ENCODE measurements at regions not wholly inside any gene's neighbourhood (a gene's known extent, or its start where the extent isn't known, plus 50 kb on each side); places are given as distances from the start of the nearest gene placed in this dataset.

DNA sequence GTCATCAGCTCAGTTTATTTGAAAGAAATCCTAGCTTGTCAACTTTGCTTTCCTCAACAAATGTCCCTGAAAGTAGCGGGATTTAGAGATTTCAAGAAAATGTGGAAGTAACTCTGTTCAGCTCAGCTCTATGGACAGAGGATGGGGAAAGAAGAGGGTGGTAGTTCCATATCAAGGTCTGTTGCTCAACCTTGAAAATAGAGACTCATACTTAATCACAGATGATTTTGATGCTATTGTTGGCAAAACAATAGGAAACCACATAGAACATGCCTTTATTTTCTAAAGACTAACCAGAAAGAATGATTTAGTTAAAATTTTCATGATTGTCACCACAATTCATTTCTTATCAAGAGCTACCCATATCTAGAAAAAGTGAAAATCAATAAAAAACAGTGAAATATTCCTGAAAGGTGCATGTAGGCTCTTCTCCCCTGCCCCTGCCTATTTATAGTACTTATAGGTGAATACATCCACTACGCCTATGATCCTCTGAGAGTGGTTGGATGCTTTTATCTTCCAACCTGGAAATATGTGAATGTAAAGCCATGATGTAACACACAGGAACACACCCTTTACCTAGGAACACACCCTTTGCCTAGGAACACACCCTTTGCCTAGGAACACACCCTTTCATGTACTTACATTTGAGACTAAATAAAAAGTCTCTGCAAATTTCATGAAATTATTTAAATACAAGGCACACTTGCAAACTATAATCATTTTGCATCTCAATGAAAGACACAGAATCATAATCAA, 65.8 kb downstream of the ETAA1 start:
- no peak for DNase-seq (ENCODE audit: low spot score)

- no peak for DNase-seq (ENCODE audit: low spot score)
These were observed 66.7 kb downstream of the ETAA1 start for GRCh38 chr2:67463810-67464209.

DNA sequence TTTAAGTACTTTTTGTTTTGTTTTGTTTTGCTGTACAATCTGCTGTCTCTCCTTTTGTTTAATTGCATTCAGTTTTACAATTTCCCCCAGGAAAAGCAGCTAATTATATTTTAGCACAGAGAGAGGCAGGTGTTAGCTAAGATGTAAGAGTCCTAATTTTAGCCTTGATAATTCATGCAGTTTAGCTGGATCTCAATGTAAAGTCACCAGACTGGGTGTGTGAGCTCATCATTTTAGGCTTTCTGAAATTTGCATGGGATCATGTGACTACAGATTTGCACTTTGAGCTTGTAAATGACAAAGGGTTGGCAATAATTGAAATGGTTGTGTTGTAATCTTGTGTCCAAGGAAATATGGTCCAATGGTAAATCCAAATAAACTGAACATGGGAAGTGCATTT, 68.5 kb downstream of the ETAA1 start:
- no peak for DNase-seq (ENCODE audit: low spot score)

DNA sequence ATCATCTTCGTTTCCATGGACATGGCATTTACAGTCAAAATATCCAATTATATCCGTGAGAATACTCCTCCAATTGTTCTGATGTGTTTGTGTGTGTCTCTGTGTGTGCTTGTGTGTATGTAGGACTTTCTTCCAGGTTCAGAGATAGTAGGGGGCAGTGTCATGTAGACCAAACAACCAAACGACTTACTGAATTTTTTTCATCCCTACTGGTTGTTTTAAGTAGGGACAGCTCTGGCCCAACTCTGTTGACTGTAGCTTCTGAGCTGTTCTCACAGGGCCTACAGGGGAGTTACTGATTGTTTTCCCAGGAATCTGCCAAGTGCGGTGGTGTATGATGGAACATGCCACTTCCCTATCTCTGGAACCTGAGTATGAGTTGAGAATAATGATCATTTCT, 69.6 kb downstream of the ETAA1 start:
- no peak for DNase-seq (ENCODE audit: low spot score)

- no peak for DNase-seq (ENCODE audit: low spot score)
These were observed 74.5 kb downstream of the ETAA1 start for GRCh38 chr2:67471681-67472080.

GRCh38 chr2:67476809-67477790, 80.0 kb downstream of the ETAA1 start:
- peak; percentile 8 for DNase-seq (ENCODE audit: low spot score)

DNA sequence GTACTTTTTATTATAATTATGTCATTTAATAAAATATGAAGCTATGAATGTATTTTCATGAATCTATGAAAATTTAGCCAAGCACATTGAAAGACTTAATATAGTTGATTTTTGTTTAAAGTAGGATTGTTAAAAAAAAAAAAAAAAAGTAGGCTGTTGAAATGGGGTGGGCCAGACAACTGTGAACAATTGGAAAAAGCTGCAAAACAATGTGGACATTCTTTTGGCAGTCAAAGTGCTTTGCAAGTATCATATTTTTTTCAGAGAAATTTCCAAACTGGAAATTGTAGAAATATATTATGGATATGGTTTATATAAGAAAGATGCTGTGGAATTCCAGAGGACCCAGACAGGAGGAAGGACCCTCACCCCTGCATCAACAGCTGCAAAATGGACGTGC, 82.1 kb downstream of the ETAA1 start:
- no peak for DNase-seq (ENCODE audit: low spot score)

GRCh38 chr2:67485431-67485830, 88.3 kb downstream of the ETAA1 start:
- no peak for DNase-seq (ENCODE audit: low spot score)

DNA sequence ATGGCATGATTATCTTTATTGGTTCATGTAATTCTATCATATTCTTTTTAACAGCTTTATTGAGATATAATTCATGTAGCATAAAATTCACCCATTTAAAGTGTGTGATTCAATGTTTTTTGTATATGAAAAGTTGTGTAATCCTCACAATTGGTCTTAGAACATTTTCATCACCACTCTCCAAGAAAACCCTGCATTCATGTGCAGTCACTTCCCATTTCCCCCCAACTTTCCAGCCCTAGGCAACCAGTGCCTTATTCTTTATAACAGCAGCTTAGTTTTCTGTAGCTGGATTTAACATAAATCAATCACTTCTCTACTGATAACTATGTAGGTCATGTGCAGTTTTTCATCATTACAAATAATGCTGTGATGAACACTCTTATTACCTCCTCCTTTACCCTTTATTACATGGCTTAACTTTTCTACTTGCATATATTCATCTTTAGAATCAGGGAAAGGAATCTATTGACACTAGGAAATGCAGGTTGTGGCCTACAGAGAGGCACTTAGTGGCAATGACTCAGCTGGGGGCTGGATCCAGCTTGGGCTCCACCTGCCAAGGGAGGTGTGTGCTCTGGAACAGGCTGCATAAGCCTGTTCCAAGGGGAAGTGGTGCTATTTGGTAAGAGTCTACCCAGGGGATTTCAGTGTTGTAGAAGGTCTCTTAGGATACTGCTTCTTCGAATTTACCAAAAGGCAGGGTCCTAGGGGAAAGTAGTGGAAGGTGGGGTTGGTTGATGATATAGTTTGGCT, 89.1 kb downstream of the ETAA1 start:
- no peak for DNase-seq (ENCODE audit: low spot score)

- DNase-seq (ENCODE audit: low spot score) = no peak
These were observed 90.9 kb downstream of the ETAA1 start for GRCh38 chr2:67487993-67488392.

DNA sequence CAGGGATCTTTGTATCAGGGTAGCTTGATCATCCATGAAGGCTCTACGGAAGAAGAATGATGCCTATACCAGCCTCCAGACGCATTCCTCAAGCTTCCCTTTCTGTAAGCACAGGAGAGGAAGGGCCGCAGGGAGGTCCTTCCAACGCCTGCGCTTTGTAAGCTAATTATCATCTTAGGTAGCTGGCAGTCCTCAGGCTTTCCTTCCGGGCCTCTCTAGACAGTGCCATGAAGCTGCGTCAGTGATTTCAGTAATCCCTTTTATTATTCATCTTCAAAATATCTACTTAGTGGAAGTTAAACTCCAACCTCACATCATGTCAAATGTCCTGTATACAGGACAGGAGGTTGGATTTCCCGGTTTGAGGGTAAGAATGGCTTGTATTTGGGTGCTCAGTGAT, 92.3 kb downstream of the ETAA1 start:
- DNase-seq (ENCODE audit: low spot score) = no peak

DNA sequence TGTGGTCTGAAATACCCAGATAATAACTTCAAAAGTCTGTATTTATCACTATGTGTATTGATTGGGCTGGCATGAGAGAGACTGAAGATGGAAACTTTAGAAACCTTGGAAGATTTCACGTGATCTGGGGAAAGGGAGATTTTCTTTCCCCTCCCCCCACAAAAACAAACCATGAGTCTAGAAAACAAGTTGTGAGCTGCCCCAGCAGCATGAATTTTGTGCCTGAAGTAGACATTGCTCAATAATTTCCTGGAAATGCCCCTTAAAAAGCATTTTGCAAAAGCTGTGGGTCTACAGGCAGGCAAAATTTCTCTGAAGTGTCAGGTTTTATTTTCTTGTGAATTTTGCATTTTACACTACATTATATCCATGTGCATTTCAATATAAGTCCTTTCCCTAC, 101.8 kb downstream of the ETAA1 start:
- no peak for DNase-seq (ENCODE audit: low spot score)

DNA sequence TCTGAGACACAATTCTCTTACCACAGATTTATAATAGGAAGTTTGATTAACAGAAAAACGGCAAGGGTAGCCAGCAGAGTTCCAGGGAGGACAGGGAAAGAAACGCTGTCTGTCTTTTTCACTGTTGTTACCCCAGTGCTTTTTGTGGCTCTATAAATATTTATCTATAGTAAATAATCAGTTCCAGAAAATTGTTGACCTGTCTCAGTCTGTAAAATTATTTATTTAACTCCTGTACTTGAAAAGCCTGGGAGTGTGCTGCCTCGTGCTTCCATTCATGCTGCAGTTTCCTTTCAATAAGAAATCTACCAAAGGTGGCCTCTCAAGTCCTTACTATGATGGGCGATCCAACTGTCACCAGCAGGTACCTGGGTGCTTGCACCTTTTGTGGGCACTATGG, 102.9 kb downstream of the ETAA1 start:
- no peak for DNase-seq (ENCODE audit: low spot score)

- DNase-seq (ENCODE audit: low spot score) = no peak
These were observed 103.4 kb downstream of the ETAA1 start for GRCh38 chr2:67500541-67500940.

GRCh38 chr2:67502346-67503065, 105.4 kb downstream of the ETAA1 start:
- DNase-seq (ENCODE audit: low spot score) = no peak

DNA sequence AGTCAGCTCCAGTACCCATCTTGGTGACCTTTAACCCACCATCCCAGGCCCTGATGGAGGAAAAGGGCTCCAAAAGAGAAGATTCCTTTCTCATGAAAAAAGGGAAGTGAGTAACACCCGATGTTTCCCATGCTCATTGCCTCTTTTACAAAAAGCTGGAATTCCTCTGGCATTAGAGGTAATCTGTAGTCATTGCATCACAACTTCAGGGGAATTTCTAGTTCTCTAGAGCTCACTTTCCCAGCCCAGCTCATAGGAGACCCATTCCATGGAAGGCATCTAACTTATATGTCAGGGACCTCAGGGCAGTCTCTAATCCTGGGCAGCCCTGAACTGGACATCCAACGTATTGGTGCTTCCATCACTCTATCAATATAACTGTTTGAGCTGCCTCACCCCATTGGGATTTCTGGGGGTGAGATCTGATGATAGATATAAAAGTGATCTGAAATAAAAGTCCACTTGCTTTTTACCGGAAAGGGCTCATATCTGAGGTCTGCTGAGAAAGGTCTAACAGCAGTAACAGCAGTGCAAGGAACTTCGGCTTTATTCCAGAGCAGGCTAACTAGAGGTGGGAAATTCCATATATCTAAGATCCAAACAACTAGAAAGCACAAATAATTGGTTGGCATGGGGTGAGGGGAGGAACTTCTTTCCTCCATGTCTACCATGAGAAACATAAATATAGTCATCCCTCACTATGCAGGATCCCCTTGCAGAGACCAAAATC, 106.1 kb downstream of the ETAA1 start:
- no peak for DNase-seq (ENCODE audit: low spot score)

DNA sequence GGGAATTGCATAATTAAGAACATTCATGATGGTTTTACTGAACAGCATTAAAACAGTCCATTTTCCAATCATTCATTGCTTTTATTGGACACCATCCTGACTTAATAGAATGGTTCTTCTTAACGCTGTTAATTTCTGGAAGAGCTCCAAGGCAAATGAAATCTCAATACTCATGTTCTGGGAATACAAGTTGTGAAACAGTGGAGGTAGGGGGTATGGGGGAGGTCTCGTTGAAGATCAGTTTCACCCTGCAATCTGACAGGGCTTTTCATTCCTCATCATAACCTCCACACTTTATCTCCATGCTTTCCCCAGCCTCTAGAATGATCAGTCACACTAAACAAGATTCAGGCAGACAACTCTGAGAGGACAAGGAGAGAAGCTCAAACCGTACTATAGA, 113.6 kb downstream of the ETAA1 start:
- no peak for DNase-seq (ENCODE audit: low spot score)

- no peak for DNase-seq (ENCODE audit: low spot score)
These were observed 117.4 kb downstream of the ETAA1 start for GRCh38 chr2:67514515-67514914.

GRCh38 chr2:67515056-67515455, 117.9 kb downstream of the ETAA1 start:
- DNase-seq (ENCODE audit: low spot score) = no peak

GRCh38 chr2:67515538-67515937, 118.4 kb downstream of the ETAA1 start:
- no peak for DNase-seq (ENCODE audit: low spot score)

- DNase-seq (ENCODE audit: low spot score) = no peak
These were observed 119.2 kb downstream of the ETAA1 start for GRCh38 chr2:67516362-67516761.
